RKO (cell line): ENCODE measurements at regions not wholly inside any gene's neighbourhood (a gene's known extent, or its start where the extent isn't known, plus 50 kb on each side); places are given as distances from the start of the nearest gene placed in this dataset.

Source experiments
- DNase-seq: peaks from one replicate; pipeline ENCODE4 v3.0.0-alpha.2; 2016; ENCODE audit warnings: low spot score

DNA sequence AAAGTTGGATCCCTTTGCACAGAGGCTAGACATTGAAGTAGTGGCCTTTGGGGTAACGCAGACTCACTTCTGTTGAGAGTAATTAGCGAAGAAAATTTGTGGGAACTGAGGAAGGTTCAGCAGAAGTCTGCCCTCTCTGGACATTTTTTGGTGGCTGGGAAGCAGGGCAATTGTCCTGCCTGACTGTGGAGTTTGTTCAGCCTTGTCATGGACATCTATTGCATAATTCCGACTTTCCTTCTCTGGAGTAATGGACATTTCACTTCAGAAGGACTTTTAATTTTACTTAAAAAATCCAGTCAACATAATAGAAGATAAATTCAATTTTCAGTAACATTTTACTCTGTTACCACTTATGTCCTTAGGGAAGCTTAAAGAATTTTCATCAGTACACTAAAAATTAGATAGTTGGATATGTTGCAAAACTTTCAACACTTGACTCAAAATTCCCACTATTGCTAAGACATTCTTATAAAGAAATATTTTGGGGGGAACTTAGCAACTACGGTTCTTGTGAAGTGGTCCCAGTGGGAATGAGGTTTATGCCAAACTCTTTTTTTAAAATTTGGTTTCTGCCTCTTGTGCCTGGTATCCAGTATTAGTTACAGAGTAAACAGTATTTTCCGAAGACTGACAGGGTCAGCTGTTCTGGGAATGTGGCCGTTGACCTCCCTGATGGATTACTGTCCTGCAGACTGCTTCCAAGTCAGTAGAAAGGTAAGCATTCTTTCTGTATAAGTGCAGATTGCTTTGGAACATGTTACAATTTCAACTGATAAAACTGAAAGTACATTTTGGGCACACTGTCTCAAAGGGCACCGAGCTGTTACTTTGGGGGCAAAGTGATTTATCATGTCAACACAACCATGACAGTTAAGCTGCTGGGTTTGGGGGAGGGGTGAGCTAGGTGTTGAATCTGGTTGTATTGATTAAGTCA is 100.6 kb upstream of the MLIP start:
- no peak for DNase-seq

- no peak for DNase-seq
Observed at GRCh38 chr6:54011277-54011648, 100.0 kb upstream of the MLIP start.

DNA sequence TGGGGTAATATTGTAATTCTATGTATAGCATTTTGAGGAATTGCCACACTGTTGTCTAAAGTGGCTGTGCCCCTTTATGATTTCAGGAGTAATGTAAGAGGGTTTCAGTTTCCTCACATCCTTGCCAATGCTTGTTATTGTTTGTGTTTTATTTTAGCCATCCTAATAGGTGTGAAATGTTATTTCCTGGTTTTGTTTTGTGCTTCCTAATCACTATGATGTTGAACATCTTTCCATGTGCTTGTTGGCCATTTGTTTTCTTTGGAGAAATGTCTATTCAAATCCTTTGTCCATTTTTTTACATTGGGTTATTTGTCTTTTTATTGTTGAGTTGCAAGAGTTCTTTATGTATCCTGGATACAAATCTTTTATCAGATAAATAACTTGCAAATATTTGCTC is 97.3 kb upstream of the MLIP start:
- no peak for DNase-seq

GRCh38 chr6:54014440-54014839 is 96.8 kb upstream of the MLIP start:
- no peak for DNase-seq

GRCh38 chr6:54017877-54018276 is 93.4 kb upstream of the MLIP start:
- no peak for DNase-seq

DNA sequence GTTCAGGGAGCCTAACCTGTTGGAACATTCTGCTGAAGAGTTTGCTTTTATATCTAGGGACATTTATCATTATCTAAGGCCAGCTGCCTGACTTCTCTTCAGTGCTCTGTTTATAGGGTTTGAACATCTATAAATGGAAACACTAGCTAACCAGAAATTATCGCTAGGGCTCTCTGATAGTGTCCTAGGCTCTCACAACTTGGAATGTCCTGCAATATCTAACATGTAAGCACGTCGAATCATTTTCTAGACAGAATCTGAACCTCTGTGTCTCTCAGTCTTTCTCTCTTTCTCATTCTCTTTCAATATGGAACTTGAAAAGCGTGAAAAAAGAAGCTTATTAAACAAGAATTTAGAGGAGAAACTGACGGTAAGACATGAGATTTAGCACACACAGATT is 92.5 kb upstream of the MLIP start:
- no peak for DNase-seq

- DNase-seq = no peak
Observed at GRCh38 chr6:54019860-54020259, 91.4 kb upstream of the MLIP start.

DNA sequence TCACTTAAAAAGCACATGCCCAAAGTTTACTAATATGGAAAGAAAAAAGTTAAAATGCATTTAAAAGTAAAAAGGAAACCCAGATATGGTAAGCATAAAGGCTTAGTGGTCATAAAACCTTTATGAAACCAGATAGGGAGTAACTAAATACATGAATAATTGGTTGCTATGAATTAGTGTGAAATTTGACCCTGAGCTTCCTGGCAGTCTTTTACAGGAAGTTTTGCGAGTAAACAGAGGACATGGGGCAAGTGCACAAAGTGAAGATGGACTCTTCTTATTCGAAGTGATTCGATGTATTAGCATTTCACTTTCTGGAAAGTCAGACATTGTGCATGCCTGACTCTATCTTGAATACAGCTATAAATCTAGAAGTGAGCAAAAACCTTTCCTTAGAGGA is 90.9 kb upstream of the MLIP start:
- DNase-seq = no peak

DNA sequence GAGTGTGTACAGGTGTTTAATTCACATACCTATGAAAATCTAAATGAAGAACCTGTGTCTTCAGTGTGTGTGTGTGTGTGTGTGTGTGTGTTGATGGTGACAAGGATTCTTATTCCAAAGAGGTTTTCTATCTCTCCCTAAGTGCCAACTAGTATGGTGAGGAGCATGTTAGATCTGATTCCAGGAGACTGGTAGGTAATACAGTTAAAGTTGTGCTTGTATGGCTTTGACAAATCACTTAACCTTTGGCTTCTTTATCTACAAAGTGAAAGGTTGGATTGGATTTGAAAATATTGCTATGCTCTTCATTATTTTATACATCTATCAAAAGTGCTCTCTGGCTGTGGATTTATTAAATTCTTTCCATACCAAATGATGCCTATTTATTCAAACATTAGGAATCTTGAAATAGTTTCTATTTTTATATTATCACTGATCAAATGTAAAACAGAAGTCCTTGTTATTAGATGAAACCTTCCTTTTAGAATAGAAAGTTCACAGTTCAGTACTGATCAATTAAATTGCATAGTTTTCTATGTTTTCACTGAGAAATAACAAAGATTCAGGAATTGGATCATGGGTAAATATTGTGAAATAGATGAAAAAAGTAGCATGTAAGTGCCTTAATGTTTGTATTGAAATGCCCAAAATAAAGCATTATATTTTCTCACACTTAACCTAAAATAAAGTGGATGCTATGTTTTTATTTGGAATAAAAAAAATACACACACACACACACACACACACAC is 84.4 kb upstream of the MLIP start:
- DNase-seq = no peak

DNA sequence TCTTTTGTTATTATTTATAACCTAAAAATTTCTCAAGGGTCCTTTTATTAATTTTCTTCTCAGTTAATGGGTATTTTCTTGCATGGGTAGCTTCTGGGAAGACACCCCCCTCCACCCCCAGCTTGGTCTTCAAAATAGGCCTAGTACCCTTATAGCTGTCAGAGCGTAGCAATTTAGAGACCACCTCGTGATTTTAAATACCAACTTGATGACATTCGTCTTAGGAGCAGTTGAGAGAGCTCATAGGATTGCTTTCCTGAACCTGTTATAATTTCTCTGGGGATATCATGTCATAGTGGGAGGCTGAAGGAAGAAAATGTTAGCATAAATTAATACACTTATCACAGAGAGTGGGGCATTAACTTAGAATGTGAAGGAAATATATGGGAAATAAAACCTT is 83.1 kb upstream of the MLIP start:
- DNase-seq = no peak

DNA sequence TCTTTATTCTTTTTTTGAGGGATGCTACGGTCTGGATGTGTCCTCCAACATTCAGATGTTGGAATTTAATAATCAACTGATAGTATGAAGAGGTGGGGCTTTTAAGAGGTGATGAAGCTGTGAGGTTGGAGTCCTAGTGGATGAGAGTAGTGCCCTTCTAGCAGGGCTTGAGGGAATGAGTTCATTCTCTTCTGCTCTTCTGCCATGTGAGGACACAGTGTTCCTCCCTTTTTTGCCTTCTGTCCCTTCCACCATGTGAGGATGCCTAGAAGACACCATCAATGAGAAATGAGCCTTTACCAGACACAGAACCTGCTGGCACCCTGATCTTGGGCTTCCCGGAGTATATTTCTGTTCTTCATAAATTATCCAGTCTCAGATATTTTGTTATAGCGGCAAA is 82.1 kb upstream of the MLIP start:
- DNase-seq = no peak

- no peak for DNase-seq
Observed at GRCh38 chr6:54031169-54031568, 80.1 kb upstream of the MLIP start.

GRCh38 chr6:54037277-54037779 is 73.9 kb upstream of the MLIP start:
- DNase-seq = no peak

DNA sequence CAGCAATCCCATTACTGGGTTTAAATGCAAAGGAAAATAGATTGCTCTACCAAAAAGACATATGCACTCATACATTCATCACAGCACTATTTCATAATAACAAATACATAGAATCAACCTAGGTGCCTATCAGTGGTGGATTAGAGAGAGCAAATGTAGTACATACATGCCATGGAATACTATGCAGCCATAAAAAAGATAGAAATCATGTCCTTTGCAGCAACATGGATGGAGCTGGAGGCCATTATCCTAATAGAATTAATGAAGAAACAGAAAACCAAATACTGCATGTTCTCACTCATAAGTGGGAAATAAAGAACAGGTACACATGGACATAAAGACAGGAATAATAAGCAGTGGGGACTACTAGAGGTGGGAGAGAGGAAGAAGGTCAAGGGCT is 70.7 kb upstream of the MLIP start:
- no peak for DNase-seq

DNA sequence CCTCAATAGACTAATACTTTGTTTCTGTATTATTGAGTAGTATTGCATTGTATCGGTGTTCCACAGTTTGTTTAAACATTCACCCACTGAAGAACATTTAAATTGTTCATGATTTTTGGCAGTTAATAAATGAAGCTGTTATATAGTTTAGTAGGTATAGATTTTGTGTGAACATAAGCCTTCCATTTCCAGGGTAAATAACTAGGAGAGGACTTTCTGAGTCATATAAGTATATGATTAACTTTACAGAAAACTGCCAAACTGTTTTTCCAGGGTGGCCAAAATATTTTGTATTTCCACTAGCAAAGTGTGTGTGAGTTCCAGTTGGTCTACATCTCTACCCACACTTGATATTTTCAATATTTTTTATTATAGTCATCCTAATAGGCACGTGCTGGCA is 70.0 kb upstream of the MLIP start:
- no peak for DNase-seq

- no peak for DNase-seq
Observed at GRCh38 chr6:54043360-54043759, 67.9 kb upstream of the MLIP start.

DNA sequence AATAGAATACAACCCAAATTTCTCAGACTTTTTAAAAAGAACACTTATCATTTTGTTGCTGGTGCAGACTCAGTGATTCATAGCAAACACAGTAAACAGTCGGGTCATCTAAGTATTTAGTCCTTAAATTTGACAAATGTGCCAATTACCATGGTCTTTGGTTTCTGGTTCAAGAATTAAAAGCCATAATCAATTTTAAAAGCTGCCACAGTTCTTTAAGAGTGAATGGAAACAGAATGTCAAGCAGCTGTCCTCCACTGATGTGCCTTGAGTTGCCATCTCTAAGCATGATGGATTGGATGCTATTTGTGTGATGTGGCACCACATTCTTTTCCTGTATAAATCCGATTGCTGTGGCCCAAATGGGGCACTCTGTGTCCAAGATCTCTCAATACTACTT is 67.2 kb upstream of the MLIP start:
- no peak for DNase-seq

- DNase-seq = no peak
Observed at GRCh38 chr6:54048782-54049181, 62.5 kb upstream of the MLIP start.

DNA sequence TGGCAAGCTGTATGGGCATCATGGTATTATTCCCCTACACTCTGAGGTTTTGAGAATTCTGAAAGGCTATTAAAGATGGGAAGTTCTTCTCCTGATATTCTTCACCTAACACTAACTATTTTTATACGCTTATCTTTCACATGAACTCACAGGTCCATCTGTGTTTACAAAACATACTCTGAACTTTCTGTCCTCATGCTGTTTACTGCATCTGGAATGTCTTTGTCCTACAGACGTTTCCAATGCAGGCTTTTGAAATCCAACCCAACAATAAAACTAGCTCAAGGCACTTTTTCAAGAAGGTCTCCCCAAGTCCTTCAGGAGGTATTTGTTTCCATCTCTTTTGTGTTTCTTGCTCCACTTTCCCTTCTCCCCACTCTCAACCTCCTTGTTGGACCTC is 60.5 kb upstream of the MLIP start:
- DNase-seq = no peak

DNA sequence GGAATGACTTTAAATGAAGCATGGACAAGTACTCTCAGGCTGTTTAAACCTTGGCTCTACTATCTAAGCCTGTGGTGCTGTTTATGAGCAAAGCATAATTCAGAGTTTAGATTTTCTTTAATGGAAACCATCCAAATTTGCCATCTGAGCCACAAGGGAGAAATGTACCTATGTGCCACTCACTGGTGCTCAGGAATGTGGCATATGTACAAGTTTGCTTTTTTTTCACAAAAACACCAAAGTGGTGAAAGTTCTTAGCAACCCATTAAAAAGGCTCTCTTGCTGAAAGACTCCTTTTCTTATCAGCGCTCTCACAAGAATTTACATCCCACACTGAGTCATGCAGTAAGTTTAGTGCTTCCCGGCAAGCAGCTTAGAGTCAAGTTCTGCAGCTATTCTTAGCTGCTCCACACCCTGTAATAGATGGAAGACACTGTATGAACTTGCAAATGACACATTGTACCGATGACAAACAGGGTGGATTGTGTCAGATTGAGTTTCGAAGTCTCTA is 57.3 kb upstream of the MLIP start:
- peak; percentile 59 for DNase-seq

DNA sequence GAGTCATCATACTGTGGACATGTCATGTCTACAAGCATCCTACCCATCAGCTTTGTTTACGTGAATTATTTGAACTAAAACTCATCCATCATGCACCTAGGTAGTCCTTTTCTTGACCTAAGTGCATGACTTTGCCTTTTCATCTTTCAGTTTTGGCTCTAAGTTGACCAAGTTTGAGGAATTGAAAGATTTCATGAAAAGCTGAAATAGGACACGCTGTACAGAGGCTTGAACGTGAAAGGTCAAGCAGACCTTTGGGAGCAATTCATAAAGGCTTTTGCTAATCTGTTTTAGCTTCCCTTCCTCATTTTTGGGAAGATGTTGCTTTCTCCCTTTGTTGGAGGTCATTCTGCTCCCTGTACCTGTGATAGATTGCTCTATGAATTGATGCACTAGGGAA is 55.1 kb upstream of the MLIP start:
- no peak for DNase-seq

DNA sequence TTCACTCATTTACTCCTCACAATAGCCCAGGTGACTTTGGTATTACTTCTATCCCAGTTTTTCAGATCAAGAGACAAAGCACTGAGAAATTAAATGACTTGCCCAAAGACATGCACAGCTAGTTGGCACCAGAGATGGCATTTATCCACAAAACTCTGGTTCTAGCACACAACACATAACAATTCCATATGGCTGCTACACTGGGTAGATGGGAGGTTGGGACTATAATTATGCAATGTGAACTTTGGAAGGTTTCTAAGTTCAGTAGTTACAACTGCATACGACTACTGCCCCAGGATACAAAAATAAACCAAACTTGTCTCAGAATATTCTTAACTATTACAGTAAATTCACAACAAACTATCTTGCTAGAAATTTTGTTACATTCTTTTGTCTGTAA is 54.2 kb upstream of the MLIP start:
- DNase-seq = no peak

DNA sequence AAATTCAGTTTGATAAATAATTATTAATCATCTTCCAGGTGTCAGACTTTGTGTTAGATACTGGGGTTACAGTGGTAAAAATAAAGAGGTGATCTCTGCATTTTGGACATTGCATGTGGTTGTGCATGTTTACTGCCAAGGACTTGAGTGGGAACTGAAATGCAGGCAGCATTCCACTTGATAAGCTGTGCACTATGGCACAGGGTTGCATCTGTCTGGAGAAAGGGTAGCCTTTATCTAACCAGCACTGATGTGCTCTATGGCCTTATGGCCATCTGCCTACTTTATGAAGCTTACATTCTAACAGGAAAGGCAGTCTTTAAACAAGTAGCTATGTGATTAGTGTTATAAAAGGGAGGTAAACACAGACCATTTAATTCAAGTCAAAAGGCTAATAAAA is 53.0 kb upstream of the MLIP start:
- DNase-seq = no peak
